ENCODE measurements at regions not wholly inside any gene's neighbourhood (a gene's known extent, or its start where the extent isn't known, plus 50 kb on each side); places are given as distances from the start of the nearest gene placed in this dataset.

DNA sequence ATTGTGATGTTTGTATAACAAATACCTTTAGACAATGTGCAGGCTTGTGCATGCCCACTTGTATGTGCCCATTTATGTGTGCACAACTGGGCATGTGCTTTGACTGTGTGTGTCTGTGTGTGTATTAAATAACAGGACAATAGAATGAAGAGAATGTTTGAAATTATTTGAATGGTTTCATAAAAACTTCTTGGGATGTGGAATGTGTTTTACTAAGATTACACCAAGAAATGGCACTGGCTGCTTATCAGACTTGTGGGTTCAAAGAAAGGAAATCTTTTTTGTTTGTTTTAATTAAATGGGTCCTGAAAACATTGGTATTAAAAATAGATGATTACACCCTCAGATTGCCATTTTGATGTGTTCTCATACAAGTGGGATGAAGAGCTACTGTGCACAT is 191.6 kb upstream of the CCN2 start:
- POLR2A ChIA-PET, result interaction anchor here (0.6 kb wide), 1 partner anchor 191 kb away, joined by 8 read pairs; the partner anchor contains the start of gene CCN2
- Mint-ChIP-seq H3K9me3 (no peaks in the 10 kb centered on the region), H3K36me3 (no peaks in the 10 kb centered on the region), H3K4me1 (0 out of 2 replicates have a peak, but pooled peaks cover 3% of the 10 kb centered on the region), H3K27ac (no peak overlapping the region), H3K4me3 (no peak overlapping the region), H3K27me3 (ENCODE audit: low read depth) (peaks cover 46% of the 10 kb centered on the region)
- CTCF ChIA-PET, result interaction anchor here (0.5 to 1.0 kb wide), 5 partner anchors 11 to 611 kb away, joined by 3 to 4 read pairs (median 3); no protein-coding TSS in a partner anchor
- TF ChIP-seq ESRRA (CRISPR knock-in tag; IDR thresholded peaks at IDR 0.05; ENCODE audit: borderline replicate concordance), result no peak
- no peak for TF ChIP-seq EMX1 (CRISPR knock-in tag; IDR thresholded peaks at IDR 0.05)
- TF ChIP-seq, protein P1, sequence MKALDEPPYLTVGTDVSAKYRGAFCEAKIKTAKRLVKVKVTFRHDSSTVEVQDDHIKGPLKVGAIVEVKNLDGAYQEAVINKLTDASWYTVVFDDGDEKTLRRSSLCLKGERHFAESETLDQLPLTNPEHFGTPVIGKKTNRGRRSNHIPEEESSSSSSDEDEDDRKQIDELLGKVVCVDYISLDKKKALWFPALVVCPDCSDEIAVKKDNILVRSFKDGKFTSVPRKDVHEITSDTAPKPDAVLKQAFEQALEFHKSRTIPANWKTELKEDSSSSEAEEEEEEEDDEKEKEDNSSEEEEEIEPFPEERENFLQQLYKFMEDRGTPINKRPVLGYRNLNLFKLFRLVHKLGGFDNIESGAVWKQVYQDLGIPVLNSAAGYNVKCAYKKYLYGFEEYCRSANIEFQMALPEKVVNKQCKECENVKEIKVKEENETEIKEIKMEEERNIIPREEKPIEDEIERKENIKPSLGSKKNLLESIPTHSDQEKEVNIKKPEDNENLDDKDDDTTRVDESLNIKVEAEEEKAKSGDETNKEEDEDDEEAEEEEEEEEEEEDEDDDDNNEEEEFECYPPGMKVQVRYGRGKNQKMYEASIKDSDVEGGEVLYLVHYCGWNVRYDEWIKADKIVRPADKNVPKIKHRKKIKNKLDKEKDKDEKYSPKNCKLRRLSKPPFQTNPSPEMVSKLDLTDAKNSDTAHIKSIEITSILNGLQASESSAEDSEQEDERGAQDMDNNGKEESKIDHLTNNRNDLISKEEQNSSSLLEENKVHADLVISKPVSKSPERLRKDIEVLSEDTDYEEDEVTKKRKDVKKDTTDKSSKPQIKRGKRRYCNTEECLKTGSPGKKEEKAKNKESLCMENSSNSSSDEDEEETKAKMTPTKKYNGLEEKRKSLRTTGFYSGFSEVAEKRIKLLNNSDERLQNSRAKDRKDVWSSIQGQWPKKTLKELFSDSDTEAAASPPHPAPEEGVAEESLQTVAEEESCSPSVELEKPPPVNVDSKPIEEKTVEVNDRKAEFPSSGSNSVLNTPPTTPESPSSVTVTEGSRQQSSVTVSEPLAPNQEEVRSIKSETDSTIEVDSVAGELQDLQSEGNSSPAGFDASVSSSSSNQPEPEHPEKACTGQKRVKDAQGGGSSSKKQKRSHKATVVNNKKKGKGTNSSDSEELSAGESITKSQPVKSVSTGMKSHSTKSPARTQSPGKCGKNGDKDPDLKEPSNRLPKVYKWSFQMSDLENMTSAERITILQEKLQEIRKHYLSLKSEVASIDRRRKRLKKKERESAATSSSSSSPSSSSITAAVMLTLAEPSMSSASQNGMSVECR (CRISPR knock-in tag; IDR thresholded peaks at IDR 0.05; ENCODE audit: borderline replicate concordance), result no peak
- TF ChIP-seq NR2C2 (CRISPR knock-in tag; IDR thresholded peaks at IDR 0.05), result no peak
- TF ChIP-seq ZNF138 (CRISPR knock-in tag; conservative IDR thresholded peaks at IDR 0.05), result no peak
- TF ChIP-seq MYBL2 (CRISPR knock-in tag; IDR thresholded peaks at IDR 0.05), result no peak
- no peak for TF ChIP-seq FOXP4 (CRISPR knock-in tag; IDR thresholded peaks at IDR 0.05)
- TF ChIP-seq, protein P2, sequence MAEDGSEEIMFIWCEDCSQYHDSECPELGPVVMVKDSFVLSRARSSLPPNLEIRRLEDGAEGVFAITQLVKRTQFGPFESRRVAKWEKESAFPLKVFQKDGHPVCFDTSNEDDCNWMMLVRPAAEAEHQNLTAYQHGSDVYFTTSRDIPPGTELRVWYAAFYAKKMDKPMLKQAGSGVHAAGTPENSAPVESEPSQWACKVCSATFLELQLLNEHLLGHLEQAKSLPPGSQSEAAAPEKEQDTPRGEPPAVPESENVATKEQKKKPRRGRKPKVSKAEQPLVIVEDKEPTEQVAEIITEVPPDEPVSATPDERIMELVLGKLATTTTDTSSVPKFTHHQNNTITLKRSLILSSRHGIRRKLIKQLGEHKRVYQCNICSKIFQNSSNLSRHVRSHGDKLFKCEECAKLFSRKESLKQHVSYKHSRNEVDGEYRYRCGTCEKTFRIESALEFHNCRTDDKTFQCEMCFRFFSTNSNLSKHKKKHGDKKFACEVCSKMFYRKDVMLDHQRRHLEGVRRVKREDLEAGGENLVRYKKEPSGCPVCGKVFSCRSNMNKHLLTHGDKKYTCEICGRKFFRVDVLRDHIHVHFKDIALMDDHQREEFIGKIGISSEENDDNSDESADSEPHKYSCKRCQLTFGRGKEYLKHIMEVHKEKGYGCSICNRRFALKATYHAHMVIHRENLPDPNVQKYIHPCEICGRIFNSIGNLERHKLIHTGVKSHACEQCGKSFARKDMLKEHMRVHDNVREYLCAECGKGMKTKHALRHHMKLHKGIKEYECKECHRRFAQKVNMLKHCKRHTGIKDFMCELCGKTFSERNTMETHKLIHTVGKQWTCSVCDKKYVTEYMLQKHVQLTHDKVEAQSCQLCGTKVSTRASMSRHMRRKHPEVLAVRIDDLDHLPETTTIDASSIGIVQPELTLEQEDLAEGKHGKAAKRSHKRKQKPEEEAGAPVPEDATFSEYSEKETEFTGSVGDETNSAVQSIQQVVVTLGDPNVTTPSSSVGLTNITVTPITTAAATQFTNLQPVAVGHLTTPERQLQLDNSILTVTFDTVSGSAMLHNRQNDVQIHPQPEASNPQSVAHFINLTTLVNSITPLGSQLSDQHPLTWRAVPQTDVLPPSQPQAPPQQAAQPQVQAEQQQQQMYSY (CRISPR knock-in tag; IDR thresholded peaks at IDR 0.05), result no peak
- TF ChIP-seq STAT6 (CRISPR knock-in tag; conservative IDR thresholded peaks at IDR 0.05; ENCODE audit: low read depth), result no peak
- TF ChIP-seq SMAD3 (CRISPR knock-in tag; IDR thresholded peaks at IDR 0.05; ENCODE audit: borderline replicate concordance), result no peak
- TF ChIP-seq ZNF281 (CRISPR knock-in tag; IDR thresholded peaks at IDR 0.05), result no peak
- no peak for TF ChIP-seq HMGA2 (CRISPR knock-in tag; IDR thresholded peaks at IDR 0.05)
- no peak for TF ChIP-seq JUN (CRISPR knock-in tag; IDR thresholded peaks at IDR 0.05)
- no peak for TF ChIP-seq ZNF219 (CRISPR knock-in tag; IDR thresholded peaks at IDR 0.05; ENCODE audit: borderline replicate concordance)
- ATAC-seq (no peak), DNase-seq (ENCODE audit: low spot score) (no peak)
